HepG2 (cell line): ENCODE measurements at regions not wholly inside any gene's neighbourhood (a gene's known extent, or its start where the extent isn't known, plus 50 kb on each side); places are given as distances from the start of the nearest gene placed in this dataset.

Experiments used
- ATAC-seq: fragments of 200-7000 bp; cut with Tn5 transposase; 3 replicates; pipeline ENCODE4 v1.9.1; 2020; ENCODE audit warnings: mild to moderate bottlenecking, moderate library complexity
- BruUV-seq: library from RNA; stranded (reverse); fragments of 400-500 nt; replicated peaks from 2 replicates; lab custom pipeline; 2021; lab: Mats Ljungman, UMichigan
- CTCF ChIA-PET: fragments of 300-600 bp; formaldehyde crosslinking; extraction: SDS; loops from one replicate; lab custom pipeline; 2021; ENCODE audit warnings: low total read pairs, inconsistent platforms, low intra/inter-chr PET ratio; lab: Yijun Ruan, JAX
- POLR2A ChIA-PET: fragments of 350-600 bp; sonication (Branson Sonifier 250); formaldehyde crosslinking; loops from one replicate; lab custom pipeline; 2020; ENCODE audit warnings: antibody characterized with exemption, inconsistent platforms; lab: Yijun Ruan, JAX
- DNase-seq: peaks from one replicate; pipeline ENCODE4 v3.0.0-alpha.2; 2015; ENCODE audit warnings: low spot score
- FAIRE-seq: peaks from 3 replicates; lab custom pipeline; 2011; peaks lifted over from hg19 to GRCh38; lab: Jason Lieb, UNC
- H2AFZ ChIP-seq: one replicate; pipeline ENCODE4 v1.6.1; 2011; ENCODE audit warnings: low read length, inconsistent platforms
- H3K27ac ChIP-seq: fragments of 300-600 bp; 3 replicates; pipeline ENCODE4 v1.8.0; 2011; ENCODE audit warnings: mixed run types, mild to moderate bottlenecking, mixed read lengths, low read length, inconsistent platforms; ENCODE audit not compliant: insufficient read depth; ENCODE audit errors: extremely low read length
- H3K27me3 ChIP-seq, 2 experiments: fragments of 200-600 bp in 1 of 2; 2 replicates in 1 of 2; 3 replicates in 1 of 2; pipeline versions ENCODE4 v1.6.0 to v1.8.0; 2011; ENCODE audit warnings: low read length in 2 of 2, mild to moderate bottlenecking in 2 of 2, moderate library complexity in 2 of 2, inconsistent platforms in 1 of 2; ENCODE audit not compliant: insufficient read depth in 2 of 2, control insufficient read depth in 1 of 2
- H3K36me3 ChIP-seq, 2 experiments: fragments of 200-600 bp in 1 of 2; replicated peaks in 1 of 2; 2 replicates in 1 of 2; 3 replicates in 1 of 2; pipeline versions ENCODE4 v1.5.1 to v1.8.0; 2011; ENCODE audit warnings: low read length in 2 of 2, inconsistent platforms in 1 of 2; ENCODE audit not compliant: insufficient read depth in 2 of 2, control insufficient read depth in 1 of 2
- H3K4me1 ChIP-seq: 2 replicates; pipeline ENCODE4 v1.5.1; 2012; ENCODE audit warnings: low read length, inconsistent platforms; ENCODE audit not compliant: insufficient read depth
- H3K4me2 ChIP-seq: 2 replicates; pipeline ENCODE4 v1.6.0; 2011; ENCODE audit warnings: low read depth, low read length, inconsistent platforms
- H3K4me3 ChIP-seq, 3 experiments: fragments of 200-600 bp in 1 of 3; sonication (generic), shearing (Covaris generic) in 1 of 3; replicated peaks in 1 of 3; 2 replicates each; pipeline ENCODE4 v1.5.1; 2011 to 2016; ENCODE audit warnings: low read length in 3 of 3, inconsistent platforms in 2 of 3, low read depth in 2 of 3, mild to moderate bottlenecking in 2 of 3, control low read depth in 1 of 3, mixed read lengths in 1 of 3; ENCODE audit not compliant: insufficient read depth in 1 of 3
- H3K79me2 ChIP-seq: one replicate; pipeline ENCODE4 v1.6.1; 2011; ENCODE audit warnings: low read length, inconsistent platforms; ENCODE audit not compliant: insufficient read depth
- H3K9ac ChIP-seq: 2 replicates; pipeline ENCODE4 v1.6.0; 2011; ENCODE audit warnings: mild to moderate bottlenecking, low read depth, low read length, inconsistent platforms; ENCODE audit not compliant: insufficient read depth
- H3K9me3 ChIP-seq: 2 replicates; pipeline ENCODE4 v1.5.1; 2012; ENCODE audit warnings: mild to moderate bottlenecking, low read length
- H4K20me1 ChIP-seq: 2 replicates; pipeline ENCODE4 v1.6.0; 2011; ENCODE audit warnings: inconsistent platforms, mild to moderate bottlenecking, low read length, moderate library complexity; ENCODE audit not compliant: insufficient read depth
- AGO1 ChIP-seq: fragments of 200-400 bp; formaldehyde crosslinking; IDR thresholded peaks from 2 replicates; pipeline ENCODE4 v1.6.1; 2017; ENCODE audit warnings: mild to moderate bottlenecking, low read depth, low read length, moderate library complexity; ENCODE audit not compliant: poor library complexity, severe bottlenecking
- ARNTL ChIP-seq: sonication (generic); formaldehyde crosslinking; IDR thresholded peaks from 2 replicates; pipeline ENCODE4 v1.4.0; 2020; ENCODE audit warnings: mild to moderate bottlenecking, missing genetic modification reagents
- BCLAF1 ChIP-seq: fragments of 450-650 bp; IDR thresholded peaks from 2 replicates; pipeline ENCODE4 v1.6.1; 2017; ENCODE audit warnings: mild to moderate bottlenecking
- EEA1 ChIP-seq: sonication (generic); formaldehyde crosslinking; IDR thresholded peaks from 2 replicates; pipeline ENCODE4 v1.5.1; 2020; ENCODE audit warnings: mild to moderate bottlenecking, missing genetic modification reagents, borderline replicate concordance
- FOXC1 ChIP-seq: sonication (generic); formaldehyde crosslinking; IDR thresholded peaks from 2 replicates; pipeline ENCODE4 v1.8.0; 2022; ENCODE audit warnings: mild to moderate bottlenecking, missing genetic modification reagents, borderline replicate concordance
- HDAC1 ChIP-seq: sonication (generic); formaldehyde crosslinking; IDR thresholded peaks from 2 replicates; pipeline ENCODE4 v1.5.1; 2020; ENCODE audit warnings: mild to moderate bottlenecking, missing genetic modification reagents
- POLR2A ChIP-seq, 2 experiments: IDR thresholded peaks; 2 replicates each; pipeline ENCODE4 v1.6.1; 2011; ENCODE audit warnings: low read depth in 2 of 2, low read length in 2 of 2, mild to moderate bottlenecking in 1 of 2, moderate library complexity in 1 of 2; ENCODE audit not compliant: insufficient read depth in 1 of 2
- STAG1 ChIP-seq: sonication (generic); formaldehyde crosslinking; IDR thresholded peaks from 2 replicates; pipeline ENCODE4 v1.4.0; 2020; ENCODE audit warnings: missing genetic modification reagents
- ZNF18 ChIP-seq: sonication (generic); formaldehyde crosslinking; IDR thresholded peaks from 2 replicates; pipeline ENCODE4 v1.8.0; 2022; ENCODE audit warnings: mild to moderate bottlenecking, missing genetic modification reagents; ENCODE audit not compliant: insufficient replicate concordance
- ZNF460 ChIP-seq: sonication (generic); formaldehyde crosslinking; IDR thresholded peaks from 2 replicates; pipeline ENCODE4 v1.5.1; 2020; ENCODE audit warnings: missing genetic modification reagents, mild to moderate bottlenecking, borderline replicate concordance
- ZNF660 ChIP-seq: sonication (generic); formaldehyde crosslinking; IDR thresholded peaks from 2 replicates; pipeline ENCODE4 v1.5.1; 2020; ENCODE audit warnings: mild to moderate bottlenecking, low read depth, missing genetic modification reagents, borderline replicate concordance
- WGBS: methylation state at CpG from one replicate; pipeline ENCODE4 v1.1.6; 2017; ENCODE audit warnings: low lambda C conversion rate; 5-methylcytosine and 5-hydroxymethylcytosine counted together
- in situ Hi-C: cut with HindIII; loops from 2 replicates; pipeline ENCODE4 v1.10.0; 2017; ENCODE audit warnings: low pct_unique_long_range_greater_than_20kb; ENCODE audit not compliant: extremely low pct_ligation_motif_present
- intact Hi-C: fragments of 100-400 bp; cut with micrococcal nuclease; formaldehyde crosslinking; loops from one replicate; pipeline ENCODE4 v1.10.0; 2022; ENCODE audit not compliant: unreplicated experiment
- TF ChIP-seq, protein P1 (sequence below): sonication (generic); formaldehyde crosslinking; IDR thresholded peaks from 2 replicates; pipeline ENCODE4 v1.5.0; 2020; ENCODE audit warnings: missing genetic modification reagents
- TF ChIP-seq, protein P2 (sequence below): sonication (generic); formaldehyde crosslinking; IDR thresholded peaks from 2 replicates; pipeline ENCODE4 v1.4.0; 2020; ENCODE audit warnings: mild to moderate bottlenecking, low read depth, missing genetic modification reagents

- Histone ChIP-seq H3K4me3 (no peak overlapping the region), H2AFZ (no peak overlapping the region), H3K9me3 (no peaks in the 10 kb centered on the region), H3K27ac (no peak overlapping the region), H4K20me1 (no peaks in the 10 kb centered on the region), H3K9ac (no peak overlapping the region), H3K4me2 (no peak overlapping the region), H3K36me3 (no peaks in the 10 kb centered on the region), H3K27me3 (no peaks in the 10 kb centered on the region), H3K4me1 (no peaks in the 10 kb centered on the region), H3K79me2 (no peaks in the 10 kb centered on the region)
- 0% methylated on average over 2 of the region's 2 CpGs for WGBS
- FAIRE-seq (no peak), DNase-seq (no peak), ATAC-seq (no peak)
- TF ChIP-seq, protein P1, sequence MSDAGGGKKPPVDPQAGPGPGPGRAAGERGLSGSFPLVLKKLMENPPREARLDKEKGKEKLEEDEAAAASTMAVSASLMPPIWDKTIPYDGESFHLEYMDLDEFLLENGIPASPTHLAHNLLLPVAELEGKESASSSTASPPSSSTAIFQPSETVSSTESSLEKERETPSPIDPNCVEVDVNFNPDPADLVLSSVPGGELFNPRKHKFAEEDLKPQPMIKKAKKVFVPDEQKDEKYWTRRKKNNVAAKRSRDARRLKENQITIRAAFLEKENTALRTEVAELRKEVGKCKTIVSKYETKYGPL (CRISPR knock-in tag) = no peak
- TF ChIP-seq AGO1 = no peak
- TF ChIP-seq BCLAF1 = no peak
- TF ChIP-seq POLR2A (IDR thresholded peaks at IDR 0.05; ENCODE audit: insufficient read depth in 1 of 2, low read depth in 2 of 2, low read length in 2 of 2) = no peak
- CTCF ChIA-PET = no interaction called here
- intact Hi-C loops = no loop called here
- BruUV-seq = no TSS peak
- POLR2A ChIA-PET = no interaction called here
- in situ Hi-C loops = no loop called here
Observed at GRCh38 chr1:218182455-218182854, 102.6 kb upstream of the RRP15 start.

GRCh38 chr1:218200979-218201378, 84.1 kb upstream of the RRP15 start:
- H3K4me1 ChIP-seq = no peaks in the 10 kb centered on the region
- ATAC-seq (no peak), FAIRE-seq (no peak), DNase-seq (no peak)
- no peaks in the 10 kb centered on the region for H3K9me3 ChIP-seq
- no peak overlapping the region for H3K4me3 ChIP-seq
- no peak overlapping the region for H3K27ac ChIP-seq
- H3K9ac ChIP-seq = no peak overlapping the region
- H3K79me2 ChIP-seq = no peaks in the 10 kb centered on the region
- CTCF ChIA-PET = no interaction called here
- in situ Hi-C loops (no loop called here), intact Hi-C loops (no loop called here)
- WGBS = 34% methylated on average over 3 of the region's 3 CpGs
- no TSS peak for BruUV-seq
- H3K27me3 ChIP-seq = no peaks in the 10 kb centered on the region
- POLR2A ChIA-PET = no interaction called here
- no peaks in the 10 kb centered on the region for H3K36me3 ChIP-seq
- H4K20me1 ChIP-seq = no peaks in the 10 kb centered on the region
- H3K4me2 ChIP-seq = no peak overlapping the region
- no peak overlapping the region for H2AFZ ChIP-seq
- no peak for TF ChIP-seq FOXC1 (CRISPR knock-in tag)
- TF ChIP-seq HDAC1 (CRISPR knock-in tag) = no peak
- TF ChIP-seq ZNF660 (CRISPR knock-in tag) = no peak
- TF ChIP-seq ARNTL = no peak
- no peak for TF ChIP-seq ZNF460 (CRISPR knock-in tag)
- no peak for TF ChIP-seq ZNF18 (CRISPR knock-in tag)
- TF ChIP-seq STAG1 (CRISPR knock-in tag) = no peak
- TF ChIP-seq, protein P2, sequence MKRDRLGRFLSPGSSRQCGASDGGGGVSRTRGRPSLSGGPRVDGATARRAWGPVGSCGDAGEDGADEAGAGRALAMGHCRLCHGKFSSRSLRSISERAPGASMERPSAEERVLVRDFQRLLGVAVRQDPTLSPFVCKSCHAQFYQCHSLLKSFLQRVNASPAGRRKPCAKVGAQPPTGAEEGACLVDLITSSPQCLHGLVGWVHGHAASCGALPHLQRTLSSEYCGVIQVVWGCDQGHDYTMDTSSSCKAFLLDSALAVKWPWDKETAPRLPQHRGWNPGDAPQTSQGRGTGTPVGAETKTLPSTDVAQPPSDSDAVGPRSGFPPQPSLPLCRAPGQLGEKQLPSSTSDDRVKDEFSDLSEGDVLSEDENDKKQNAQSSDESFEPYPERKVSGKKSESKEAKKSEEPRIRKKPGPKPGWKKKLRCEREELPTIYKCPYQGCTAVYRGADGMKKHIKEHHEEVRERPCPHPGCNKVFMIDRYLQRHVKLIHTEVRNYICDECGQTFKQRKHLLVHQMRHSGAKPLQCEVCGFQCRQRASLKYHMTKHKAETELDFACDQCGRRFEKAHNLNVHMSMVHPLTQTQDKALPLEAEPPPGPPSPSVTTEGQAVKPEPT (CRISPR knock-in tag) = no peak
- TF ChIP-seq EEA1 (CRISPR knock-in tag) = no peak
